ENCODE measurements at regions not wholly inside any gene's neighbourhood (a gene's known extent, or its start where the extent isn't known, plus 50 kb on each side); places are given as distances from the start of the nearest gene placed in this dataset.
A peak's percentile ranks its signal among the peaks of the same experiment; 100 is the strongest.
"Not testable (repeated sequence)": the region's sequence is repeated elsewhere in the genome, so short reads cannot be mapped to it uniquely, and the experiment has no call there.

DNA sequence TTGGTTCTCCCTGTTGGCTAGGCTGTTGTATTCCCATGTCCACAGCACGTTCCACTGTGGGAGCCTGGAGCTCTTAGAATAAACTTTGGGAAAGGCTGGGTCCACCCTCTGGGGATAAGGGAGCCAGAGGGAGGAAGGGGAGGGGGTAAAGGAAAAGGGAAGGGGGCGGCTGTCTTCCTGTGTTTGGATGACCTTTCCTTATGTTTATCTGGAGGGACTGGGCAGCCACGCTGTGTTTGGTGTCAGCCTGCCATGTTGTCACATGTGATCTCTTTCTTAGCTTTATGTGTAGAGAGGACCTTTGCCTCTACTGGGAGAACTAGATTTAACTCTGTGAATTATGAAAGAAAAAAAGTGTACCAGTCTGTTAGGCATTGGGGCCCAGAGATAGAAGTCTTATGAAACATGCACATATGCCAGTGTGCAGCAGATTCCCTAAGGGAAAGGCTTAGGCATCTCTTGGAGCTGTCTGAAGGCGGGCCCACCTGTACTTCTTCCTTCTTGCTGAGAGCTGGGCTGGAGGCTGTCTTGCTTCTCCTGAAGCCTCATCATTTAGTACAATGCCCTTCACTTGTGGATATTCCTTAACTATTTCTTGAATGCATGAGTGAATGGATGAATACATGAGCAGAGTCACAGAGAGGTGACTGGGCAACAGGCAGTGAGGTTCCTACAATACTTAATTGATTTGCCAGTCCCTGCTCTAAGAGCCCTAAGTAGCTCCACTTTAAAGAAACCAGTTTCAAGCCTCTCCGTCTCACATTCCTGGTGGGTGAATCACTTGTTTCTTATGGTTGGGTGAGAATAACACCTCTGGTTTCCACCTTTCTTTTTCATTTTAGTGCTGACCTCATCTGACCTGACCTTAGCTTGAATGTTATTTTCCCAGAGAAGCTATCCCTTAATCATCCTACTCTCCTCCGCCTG is 62.5 kb upstream of the ARHGAP29 start:
- Histone ChIP-seq H3K4me1 (ENCODE audit: control insufficient read depth, insufficient read depth, low read length) (no peaks in the 10 kb centered on the region), H3K27ac (ENCODE audit: extremely low read depth, low read depth, low read length) (no peak overlapping the region), H3K9me3 (ENCODE audit: control insufficient read depth, insufficient read depth, low read depth, low read length) (no peaks in the 10 kb centered on the region), H3K4me3 (ENCODE audit: low read depth, low read length) (no peak overlapping the region), H3K36me3 (ENCODE audit: control insufficient read depth in 2 of 2, insufficient read depth in 1 of 2, low read length in 2 of 2) (no peaks in the 10 kb centered on the region)
- ChIA-PET CTCF (interaction anchor here (0.5 to 1.3 kb wide), 6 partner anchors 18 to 995 kb away, joined by 3 to 7 read pairs (median 3); no protein-coding TSS in a partner anchor), POLR2A (interaction anchor here (1.2 to 1.5 kb wide), 2 partner anchors 35 to 52 kb away, joined by 3 read pairs; no protein-coding TSS in a partner anchor)
- TF ChIP-seq, protein P1, sequence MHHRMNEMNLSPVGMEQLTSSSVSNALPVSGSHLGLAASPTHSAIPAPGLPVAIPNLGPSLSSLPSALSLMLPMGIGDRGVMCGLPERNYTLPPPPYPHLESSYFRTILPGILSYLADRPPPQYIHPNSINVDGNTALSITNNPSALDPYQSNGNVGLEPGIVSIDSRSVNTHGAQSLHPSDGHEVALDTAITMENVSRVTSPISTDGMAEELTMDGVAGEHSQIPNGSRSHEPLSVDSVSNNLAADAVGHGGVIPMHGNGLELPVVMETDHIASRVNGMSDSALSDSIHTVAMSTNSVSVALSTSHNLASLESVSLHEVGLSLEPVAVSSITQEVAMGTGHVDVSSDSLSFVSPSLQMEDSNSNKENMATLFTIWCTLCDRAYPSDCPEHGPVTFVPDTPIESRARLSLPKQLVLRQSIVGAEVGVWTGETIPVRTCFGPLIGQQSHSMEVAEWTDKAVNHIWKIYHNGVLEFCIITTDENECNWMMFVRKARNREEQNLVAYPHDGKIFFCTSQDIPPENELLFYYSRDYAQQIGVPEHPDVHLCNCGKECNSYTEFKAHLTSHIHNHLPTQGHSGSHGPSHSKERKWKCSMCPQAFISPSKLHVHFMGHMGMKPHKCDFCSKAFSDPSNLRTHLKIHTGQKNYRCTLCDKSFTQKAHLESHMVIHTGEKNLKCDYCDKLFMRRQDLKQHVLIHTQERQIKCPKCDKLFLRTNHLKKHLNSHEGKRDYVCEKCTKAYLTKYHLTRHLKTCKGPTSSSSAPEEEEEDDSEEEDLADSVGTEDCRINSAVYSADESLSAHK (tag by site-specific recombination; IDR thresholded peaks at IDR 0.05): peak; percentile 21; the same call in 1 of the 2 replicates
- TF ChIP-seq, protein P2, sequence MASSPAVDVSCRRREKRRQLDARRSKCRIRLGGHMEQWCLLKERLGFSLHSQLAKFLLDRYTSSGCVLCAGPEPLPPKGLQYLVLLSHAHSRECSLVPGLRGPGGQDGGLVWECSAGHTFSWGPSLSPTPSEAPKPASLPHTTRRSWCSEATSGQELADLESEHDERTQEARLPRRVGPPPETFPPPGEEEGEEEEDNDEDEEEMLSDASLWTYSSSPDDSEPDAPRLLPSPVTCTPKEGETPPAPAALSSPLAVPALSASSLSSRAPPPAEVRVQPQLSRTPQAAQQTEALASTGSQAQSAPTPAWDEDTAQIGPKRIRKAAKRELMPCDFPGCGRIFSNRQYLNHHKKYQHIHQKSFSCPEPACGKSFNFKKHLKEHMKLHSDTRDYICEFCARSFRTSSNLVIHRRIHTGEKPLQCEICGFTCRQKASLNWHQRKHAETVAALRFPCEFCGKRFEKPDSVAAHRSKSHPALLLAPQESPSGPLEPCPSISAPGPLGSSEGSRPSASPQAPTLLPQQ (tag by site-specific recombination; IDR thresholded peaks at IDR 0.05): peak; percentile 59; the same call in 1 of the 2 replicates
- TF ChIP-seq ZFP69B (tag by site-specific recombination; IDR thresholded peaks at IDR 0.05): peak; percentile 67; the same call in 1 of the 2 replicates
- no peak for TF ChIP-seq ZNF791 (tag by site-specific recombination; IDR thresholded peaks at IDR 0.05)
- no peak for TF ChIP-seq ZNF214 (tag by site-specific recombination; IDR thresholded peaks at IDR 0.05; ENCODE audit: borderline replicate concordance)
- TF ChIP-seq PRDM1 (tag by site-specific recombination; IDR thresholded peaks at IDR 0.05): peak; percentile 64; the same call in 1 of the 2 replicates
- no peak for TF ChIP-seq ZNF701 (tag by site-specific recombination; IDR thresholded peaks at IDR 0.05)
- peak; percentile 58; the same call in 1 of the 2 replicates for TF ChIP-seq ZNF366 (tag by site-specific recombination; conservative IDR thresholded peaks at IDR 0.05)

GRCh38 chr1:94298861-94299260 is 61.5 kb upstream of the ARHGAP29 start:
- TF ChIP-seq WT1 (tag by site-specific recombination; IDR thresholded peaks at IDR 0.05) (no peak), ZNF157 (tag by site-specific recombination; IDR thresholded peaks at IDR 0.05) (no peak)
- Histone ChIP-seq H3K9me3 (ENCODE audit: control insufficient read depth, insufficient read depth, low read depth, low read length) (no peaks in the 10 kb centered on the region), H3K27ac (ENCODE audit: extremely low read depth, low read depth, low read length) (no peak overlapping the region), H3K4me1 (ENCODE audit: control insufficient read depth, insufficient read depth, low read length) (no peaks in the 10 kb centered on the region), H3K4me3 (ENCODE audit: low read depth, low read length) (no peak overlapping the region), H3K36me3 (ENCODE audit: control insufficient read depth in 2 of 2, insufficient read depth in 1 of 2, low read length in 2 of 2) (no peaks in the 10 kb centered on the region)
- ChIA-PET CTCF (interaction anchor here (0.7 to 1.3 kb wide), 3 partner anchors 17 to 62 kb away, joined by 3 to 7 read pairs (median 4); partner anchors contain the start of gene ARHGAP29), POLR2A (no interaction called here)

DNA sequence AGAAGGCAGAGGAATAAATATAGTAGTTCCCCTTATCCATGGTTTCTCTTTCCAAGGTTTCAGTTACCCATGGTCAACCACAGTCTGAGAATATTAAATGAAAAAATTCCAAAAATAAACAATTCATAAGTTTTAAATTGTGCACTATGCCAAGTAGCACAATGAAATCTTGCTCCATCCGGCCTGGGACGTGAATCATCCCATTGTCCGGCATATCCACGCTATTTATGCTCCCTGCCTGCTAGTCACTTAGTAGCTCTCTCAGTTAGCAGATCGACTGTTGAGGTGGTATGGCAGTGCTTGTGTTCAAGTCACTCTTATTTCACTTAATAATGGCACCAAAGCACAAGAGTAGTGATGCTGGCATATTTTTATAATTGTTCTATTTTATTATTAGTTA is 58.6 kb upstream of the ARHGAP29 start:
- TF ChIP-seq ZNF26 (tag by site-specific recombination; IDR thresholded peaks at IDR 0.05): no peak
- TF ChIP-seq WT1 (tag by site-specific recombination; IDR thresholded peaks at IDR 0.05): no peak
- no peak for TF ChIP-seq ZNF302 (tag by site-specific recombination; IDR thresholded peaks at IDR 0.05; ENCODE audit: low read depth)
- no peak for TF ChIP-seq AEBP2 (tag by site-specific recombination; IDR thresholded peaks at IDR 0.05; ENCODE audit: borderline replicate concordance)
- no peak for TF ChIP-seq ZNF596 (tag by site-specific recombination; IDR thresholded peaks at IDR 0.05)
- ChIA-PET CTCF (no interaction called here), POLR2A (no interaction called here)
- Histone ChIP-seq H3K36me3 (ENCODE audit: control insufficient read depth in 2 of 2, insufficient read depth in 1 of 2, low read length in 2 of 2) (no peaks in the 10 kb centered on the region), H3K27ac (ENCODE audit: extremely low read depth, low read depth, low read length) (no peak overlapping the region), H3K4me1 (ENCODE audit: control insufficient read depth, insufficient read depth, low read length) (no peaks in the 10 kb centered on the region), H3K4me3 (ENCODE audit: low read depth, low read length) (no peak overlapping the region), H3K9me3 (ENCODE audit: control insufficient read depth, insufficient read depth, low read depth, low read length) (no peaks in the 10 kb centered on the region)

- H3K9me3 ChIP-seq (ENCODE audit: control insufficient read depth, insufficient read depth, low read depth, low read length); H3K27ac ChIP-seq (ENCODE audit: extremely low read depth, low read depth, low read length); POLR2A ChIA-PET; H3K4me3 ChIP-seq (ENCODE audit: low read depth, low read length); H3K4me1 ChIP-seq (ENCODE audit: control insufficient read depth, insufficient read depth, low read length); H3K36me3 ChIP-seq (ENCODE audit: control insufficient read depth in 2 of 2, insufficient read depth in 1 of 2, low read length in 2 of 2); CTCF ChIA-PET: not testable (repeated sequence)
Observed at GRCh38 chr1:94292978-94293377, 55.6 kb upstream of the ARHGAP29 start.

DNA sequence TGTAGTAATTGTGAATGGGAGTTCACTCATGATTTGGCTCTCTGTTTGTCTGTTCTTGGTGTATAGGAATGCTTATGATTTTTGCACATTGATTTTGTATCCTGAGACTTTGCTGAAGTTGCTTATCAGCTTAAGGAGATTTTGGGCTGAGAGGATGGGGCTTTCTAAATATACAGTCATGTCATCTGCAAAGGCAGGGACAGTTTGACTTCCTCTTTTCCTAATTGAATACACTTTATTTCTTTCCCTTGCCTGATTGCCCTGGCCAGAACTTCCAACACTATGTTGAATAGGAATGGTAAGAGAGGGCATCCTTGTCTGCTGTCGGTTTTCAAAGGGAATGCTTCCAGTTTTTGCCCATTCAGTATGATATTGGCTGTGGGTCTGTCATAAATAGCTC is 51.9 kb upstream of the ARHGAP29 start:
- H3K9me3 ChIP-seq (ENCODE audit: control insufficient read depth, insufficient read depth, low read depth, low read length); H3K36me3 ChIP-seq (ENCODE audit: control insufficient read depth in 2 of 2, insufficient read depth in 1 of 2, low read length in 2 of 2); H3K27ac ChIP-seq (ENCODE audit: extremely low read depth, low read depth, low read length); POLR2A ChIA-PET; H3K4me3 ChIP-seq (ENCODE audit: low read depth, low read length); H3K4me1 ChIP-seq (ENCODE audit: control insufficient read depth, insufficient read depth, low read length): not testable (repeated sequence)
- CTCF ChIA-PET: interaction anchor here (0.6 kb wide), 1 partner anchor 139 kb away, joined by 5 read pairs; no protein-coding TSS in a partner anchor

Measured in HEK293 (cell line).